Fibroblast of lung (primary cell): ENCODE measurements at regions not wholly inside any gene's neighbourhood (a gene's known extent, or its start where the extent isn't known, plus 50 kb on each side); places are given as distances from the start of the nearest gene placed in this dataset.
"Not testable (repeated sequence)": the region's sequence is repeated elsewhere in the genome, so short reads cannot be mapped to it uniquely, and the experiment has no call there.

Experiments
- DNase-seq, 2 donors: peaks; one replicate each; pipeline versions ENCODE4 v3.0.0 to v3.0.0-alpha.2; 2010; ENCODE audit warnings: low read depth in 2 of 2
- H2AFZ ChIP-seq: 2 replicates; pipeline ENCODE4 v1.5.1; 2012; ENCODE audit warnings: low read length, control low read depth, inconsistent platforms
- H3K27ac ChIP-seq: 2 replicates; pipeline ENCODE4 v1.5.1; 2011; ENCODE audit warnings: low read length, control low read depth; ENCODE audit not compliant: insufficient read depth
- H3K27me3 ChIP-seq: 2 replicates; pipeline ENCODE4 v1.5.1; 2011; ENCODE audit warnings: mild to moderate bottlenecking, low read length; ENCODE audit not compliant: control insufficient read depth, insufficient read depth
- H3K36me3 ChIP-seq: 2 replicates; pipeline ENCODE4 v1.5.1; 2011; ENCODE audit warnings: low read length; ENCODE audit not compliant: control insufficient read depth, insufficient read depth
- H3K4me1 ChIP-seq: 2 replicates; pipeline ENCODE4 v1.5.1; 2011; ENCODE audit warnings: low read length; ENCODE audit not compliant: control insufficient read depth, insufficient read depth; ENCODE audit errors: extremely low read depth
- H3K4me2 ChIP-seq: 2 replicates; pipeline ENCODE4 v1.5.1; 2011; ENCODE audit warnings: low read length, control low read depth; ENCODE audit not compliant: insufficient read depth; ENCODE audit errors: extremely low read depth
- H3K4me3 ChIP-seq, 4 experiments: fragments of 200-600 bp in 1 of 4; sonication (generic) in 1 of 4; replicated peaks in 1 of 4; 2 replicates each; pipeline ENCODE4 v1.5.1; 2011 to 2016; ENCODE audit warnings: low read length in 4 of 4, low read depth in 3 of 4, mild to moderate bottlenecking in 3 of 4, control low read depth in 2 of 4, inconsistent platforms in 1 of 4, mixed read lengths in 1 of 4; ENCODE audit not compliant: insufficient read depth in 1 of 4; ENCODE audit errors: control extremely low read depth in 1 of 4
- H3K79me2 ChIP-seq: 2 replicates; pipeline ENCODE4 v1.5.1; 2012; ENCODE audit warnings: mild to moderate bottlenecking, low read length, inconsistent platforms; ENCODE audit not compliant: control insufficient read depth, insufficient read depth
- H3K9ac ChIP-seq: 2 replicates; pipeline ENCODE4 v1.5.1; 2011; ENCODE audit warnings: mild to moderate bottlenecking, low read length, control low read depth; ENCODE audit not compliant: insufficient read depth
- H3K9me3 ChIP-seq: 2 replicates; pipeline ENCODE4 v1.5.1; 2012; ENCODE audit warnings: low read depth, low read length; ENCODE audit not compliant: control insufficient read depth, insufficient read depth
- H4K20me1 ChIP-seq: 2 replicates; pipeline ENCODE4 v1.5.1; 2011; ENCODE audit warnings: low read length; ENCODE audit not compliant: control insufficient read depth, insufficient read depth; ENCODE audit errors: extremely low read depth

GRCh38 chr16:29195116-29195872 lies 210.4 kb downstream of the LAT start:
- H4K20me1 ChIP-seq, H3K79me2 ChIP-seq, H3K27me3 ChIP-seq, H3K36me3 ChIP-seq, H3K9me3 ChIP-seq: not testable (repeated sequence)
- Histone ChIP-seq H3K4me2 (peak overlapping the region; percentile 92), H2AFZ (peak overlapping the region; percentile 76), H3K4me1 (peaks cover 11% of the 10 kb centered on the region), H3K27ac (peak overlapping the region; percentile 91), H3K9ac (peak overlapping the region; percentile 40), H3K4me3 (peak overlapping the region; percentile 18 to 37 (median 26))
- peak; percentile 61 to 91 for DNase-seq

GRCh38 chr16:29194185-29194844 lies 209.5 kb downstream of the LAT start:
- not testable (repeated sequence) for H3K9ac ChIP-seq, H3K4me1 ChIP-seq, H2AFZ ChIP-seq, H4K20me1 ChIP-seq, H3K4me2 ChIP-seq, H3K36me3 ChIP-seq, H3K79me2 ChIP-seq, DNase-seq, H3K9me3 ChIP-seq, H3K4me3 ChIP-seq, H3K27me3 ChIP-seq
- H3K27ac ChIP-seq, result peak overlapping the region; percentile 91

- not testable (repeated sequence) for H3K36me3 ChIP-seq, H3K9me3 ChIP-seq, H3K4me2 ChIP-seq, H3K27me3 ChIP-seq, H4K20me1 ChIP-seq, DNase-seq, H3K4me1 ChIP-seq, H3K27ac ChIP-seq, H3K79me2 ChIP-seq, H3K4me3 ChIP-seq, H3K9ac ChIP-seq, H2AFZ ChIP-seq
These were observed 208.8 kb downstream of the LAT start for GRCh38 chr16:29193634-29194033.

GRCh38 chr16:29193248-29193574 lies 208.4 kb downstream of the LAT start:
- not testable (repeated sequence) for H3K27ac ChIP-seq, H3K36me3 ChIP-seq, H4K20me1 ChIP-seq, H3K27me3 ChIP-seq, H3K4me1 ChIP-seq, DNase-seq, H3K79me2 ChIP-seq, H3K4me2 ChIP-seq, H3K9ac ChIP-seq, H3K9me3 ChIP-seq, H2AFZ ChIP-seq, H3K4me3 ChIP-seq
